Lower lobe of right lung (tissue), 2 donors: ENCODE measurements at regions not wholly inside any gene's neighbourhood (a gene's known extent, or its start where the extent isn't known, plus 50 kb on each side); places are given as distances from the start of the nearest gene placed in this dataset.

ENCODE experiments used
- ATAC-seq, 2 donors: fragments of 200-7000 bp; cut with Tn5 transposase; one replicate each; pipeline ENCODE4 v1.9.1; 2020 to 2022; ENCODE audit warnings: mild to moderate bottlenecking in 2 of 2, moderate library complexity in 2 of 2
- DNase-seq: peaks from one replicate; pipeline ENCODE4 v3.0.0-alpha.2; 2020
- H3K27ac ChIP-seq: fragments of 200-600 bp; one replicate; pipeline ENCODE4 v1.8.0; 2022
- H3K27me3 ChIP-seq: fragments of 200-600 bp; one replicate; pipeline ENCODE4 v1.8.0; 2022; ENCODE audit warnings: low read depth
- H3K36me3 ChIP-seq: fragments of 200-600 bp; one replicate; pipeline ENCODE4 v1.8.0; 2022; ENCODE audit warnings: mild to moderate bottlenecking
- H3K4me1 ChIP-seq: fragments of 200-600 bp; one replicate; pipeline ENCODE4 v1.8.0; 2022
- H3K4me3 ChIP-seq: fragments of 200-600 bp; one replicate; pipeline ENCODE4 v1.8.0; 2022; ENCODE audit warnings: mild to moderate bottlenecking
- H3K9me3 ChIP-seq: fragments of 200-600 bp; one replicate; pipeline ENCODE4 v1.8.0; 2022
- intact Hi-C: fragments of 100-400 bp; cut with DNase I; formaldehyde crosslinking; loops from one replicate; pipeline ENCODE4 v1.11.0; 2022
- TF ChIP-seq, protein P1 (sequence below): fragments of 200-600 bp; IDR thresholded peaks from one replicate; pipeline ENCODE4 v1.8.0; 2022; ENCODE audit warnings: antibody characterized with exemption, mild to moderate bottlenecking
- donor health status: DM: no; HTN: yes; CAD: no; lungs with severe emphysema.

DNA sequence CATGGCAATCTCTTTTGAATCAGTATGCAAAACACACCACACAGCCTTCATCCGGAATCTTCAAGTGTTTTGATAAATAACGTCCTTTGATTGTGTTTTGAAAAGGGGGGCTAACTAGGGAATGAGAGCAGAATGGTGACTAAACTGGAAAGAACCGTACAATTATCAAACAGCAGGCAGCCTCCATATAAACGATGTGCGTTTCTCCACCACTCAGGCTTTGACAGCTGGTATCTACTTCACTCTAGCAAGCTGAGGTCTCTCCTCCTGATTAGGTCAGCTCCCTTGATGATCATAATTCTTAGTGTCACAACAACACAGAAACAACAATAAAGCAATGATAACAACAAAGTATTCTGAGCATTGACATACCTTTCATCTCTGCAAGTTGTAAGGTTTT is 465.9 kb downstream of the TUSC1 start:
- intact Hi-C loops, result no loop called here
- Histone ChIP-seq H3K4me3 (no peak overlapping the region), H3K4me1 (no peaks in the 10 kb centered on the region), H3K27me3 (no peaks in the 10 kb centered on the region), H3K27ac (no peak overlapping the region), H3K9me3 (no peaks in the 10 kb centered on the region), H3K36me3 (no peaks in the 10 kb centered on the region)
- DNase-seq (no peak), ATAC-seq (no peak)
- TF ChIP-seq, protein P1, sequence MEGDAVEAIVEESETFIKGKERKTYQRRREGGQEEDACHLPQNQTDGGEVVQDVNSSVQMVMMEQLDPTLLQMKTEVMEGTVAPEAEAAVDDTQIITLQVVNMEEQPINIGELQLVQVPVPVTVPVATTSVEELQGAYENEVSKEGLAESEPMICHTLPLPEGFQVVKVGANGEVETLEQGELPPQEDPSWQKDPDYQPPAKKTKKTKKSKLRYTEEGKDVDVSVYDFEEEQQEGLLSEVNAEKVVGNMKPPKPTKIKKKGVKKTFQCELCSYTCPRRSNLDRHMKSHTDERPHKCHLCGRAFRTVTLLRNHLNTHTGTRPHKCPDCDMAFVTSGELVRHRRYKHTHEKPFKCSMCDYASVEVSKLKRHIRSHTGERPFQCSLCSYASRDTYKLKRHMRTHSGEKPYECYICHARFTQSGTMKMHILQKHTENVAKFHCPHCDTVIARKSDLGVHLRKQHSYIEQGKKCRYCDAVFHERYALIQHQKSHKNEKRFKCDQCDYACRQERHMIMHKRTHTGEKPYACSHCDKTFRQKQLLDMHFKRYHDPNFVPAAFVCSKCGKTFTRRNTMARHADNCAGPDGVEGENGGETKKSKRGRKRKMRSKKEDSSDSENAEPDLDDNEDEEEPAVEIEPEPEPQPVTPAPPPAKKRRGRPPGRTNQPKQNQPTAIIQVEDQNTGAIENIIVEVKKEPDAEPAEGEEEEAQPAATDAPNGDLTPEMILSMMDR, result no peak

DNA sequence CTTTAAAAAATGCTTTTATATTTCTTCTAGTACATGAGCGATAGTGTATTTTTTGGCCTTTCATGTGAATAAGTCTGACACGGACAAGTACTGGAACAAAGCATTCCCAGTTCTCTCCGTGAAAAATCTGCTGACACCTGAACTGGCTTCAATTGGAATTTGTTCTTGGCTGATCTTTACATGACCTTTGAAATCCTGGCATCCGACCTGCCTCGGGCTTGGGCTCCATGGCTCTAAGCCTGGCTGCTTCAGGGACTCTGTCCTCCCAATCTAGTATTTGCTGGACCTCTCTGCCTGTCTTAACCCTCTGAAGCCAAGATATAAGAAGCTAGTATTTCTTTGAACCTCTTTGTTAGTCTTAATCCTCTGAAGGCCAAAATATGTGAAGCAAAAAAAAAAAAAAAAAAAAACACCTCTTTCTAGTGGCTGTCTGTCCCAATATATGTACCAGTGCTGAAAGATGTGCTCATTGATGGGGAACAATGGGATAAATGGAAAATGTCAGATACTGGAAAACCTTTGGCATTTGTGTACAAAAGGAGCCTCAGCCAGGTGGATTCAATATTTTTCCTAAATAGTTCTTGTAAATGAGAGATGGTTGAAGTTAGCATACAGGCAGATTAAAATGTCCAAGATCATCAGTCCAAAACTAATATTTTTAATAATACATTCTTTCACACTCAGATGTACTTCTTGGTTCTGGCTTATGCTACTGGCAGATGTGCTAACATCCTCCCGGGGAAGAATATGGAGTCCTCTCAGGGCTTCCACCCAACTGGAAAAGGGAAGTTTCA is 470.6 kb downstream of the TUSC1 start:
- no peak for DNase-seq
- no peaks in the 10 kb centered on the region for H3K36me3 ChIP-seq
- TF ChIP-seq, protein P1, result no peak
- H3K27me3 ChIP-seq, result no peaks in the 10 kb centered on the region
- H3K4me1 ChIP-seq, result no peaks in the 10 kb centered on the region
- H3K9me3 ChIP-seq, result no peaks in the 10 kb centered on the region
- no peak for ATAC-seq
- intact Hi-C loops, result no loop called here
- H3K4me3 ChIP-seq, result no peak overlapping the region
- no peak overlapping the region for H3K27ac ChIP-seq

DNA sequence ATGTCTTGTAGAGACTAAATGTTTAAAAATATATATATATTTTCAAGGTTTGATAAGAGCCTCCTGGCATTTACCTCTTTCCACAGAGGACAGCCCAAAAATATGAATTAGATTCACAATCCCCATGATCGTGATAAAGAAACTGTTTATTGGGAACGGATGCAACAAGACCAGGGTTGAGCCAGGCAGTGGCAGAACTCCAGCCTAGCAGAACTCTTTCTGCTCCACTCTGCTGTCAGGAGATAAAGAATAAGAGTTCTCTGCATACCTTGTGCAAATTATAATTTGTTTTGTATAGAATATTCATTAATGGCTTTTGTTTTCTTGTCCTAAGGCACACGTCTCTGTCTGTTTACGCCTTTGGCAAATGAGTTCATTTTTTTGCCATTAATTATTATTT is 472.2 kb downstream of the TUSC1 start:
- H3K4me1 ChIP-seq, result no peaks in the 10 kb centered on the region
- no peak overlapping the region for H3K4me3 ChIP-seq
- H3K27me3 ChIP-seq, result no peaks in the 10 kb centered on the region
- intact Hi-C loops, result no loop called here
- H3K36me3 ChIP-seq, result no peaks in the 10 kb centered on the region
- no peak overlapping the region for H3K27ac ChIP-seq
- DNase-seq (no peak), ATAC-seq (no peak)
- no peaks in the 10 kb centered on the region for H3K9me3 ChIP-seq
- TF ChIP-seq, protein P1, result no peak

DNA sequence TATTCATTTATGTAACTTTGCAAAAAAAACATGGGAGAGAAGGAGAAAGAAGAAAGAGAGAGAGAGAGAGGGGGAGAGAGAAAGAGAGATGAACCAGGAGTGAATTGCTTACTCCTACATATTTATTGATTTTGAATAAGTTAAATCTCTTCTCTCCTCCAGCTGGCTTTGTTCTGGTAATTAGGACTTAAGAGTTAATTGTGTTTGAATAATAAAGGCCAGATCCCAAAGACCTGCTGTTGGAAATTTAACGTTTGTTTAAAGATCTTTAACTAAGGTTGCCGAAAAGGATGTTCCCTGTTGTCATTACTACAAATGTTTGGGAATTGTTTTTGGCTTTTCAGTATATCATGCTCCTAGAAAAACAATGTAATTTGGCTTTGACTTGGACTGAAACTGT is 473.0 kb downstream of the TUSC1 start:
- intact Hi-C loops, result no loop called here
- H3K27ac ChIP-seq, result no peak overlapping the region
- H3K36me3 ChIP-seq, result no peaks in the 10 kb centered on the region
- H3K4me3 ChIP-seq, result no peak overlapping the region
- no peaks in the 10 kb centered on the region for H3K9me3 ChIP-seq
- TF ChIP-seq, protein P1, result no peak
- H3K4me1 ChIP-seq, result no peaks in the 10 kb centered on the region
- no peaks in the 10 kb centered on the region for H3K27me3 ChIP-seq
- DNase-seq (no peak), ATAC-seq (no peak)

DNA sequence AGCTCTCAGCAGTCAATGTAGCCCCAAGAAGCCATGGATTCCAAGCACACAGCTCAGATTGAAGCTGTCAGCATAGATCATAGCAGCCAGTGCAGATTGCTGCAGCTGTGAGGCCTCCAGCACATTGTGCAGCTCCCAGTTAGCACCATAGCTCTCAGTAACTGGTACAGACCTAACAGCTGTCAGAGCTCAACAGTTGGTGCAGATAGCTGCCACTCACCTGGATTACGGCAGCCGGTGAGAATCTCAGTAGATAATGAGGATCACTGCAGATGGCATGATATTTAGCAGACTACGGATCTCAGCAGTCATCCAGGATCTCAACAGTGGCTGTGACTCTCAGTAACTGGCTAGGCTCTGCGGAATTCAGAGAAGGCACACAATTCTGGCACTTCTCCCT is 500.4 kb downstream of the TUSC1 start:
- H3K4me1 ChIP-seq, result no peaks in the 10 kb centered on the region
- H3K27me3 ChIP-seq, result no peaks in the 10 kb centered on the region
- DNase-seq (no peak), ATAC-seq (no peak)
- no peaks in the 10 kb centered on the region for H3K36me3 ChIP-seq
- H3K4me3 ChIP-seq, result no peak overlapping the region
- TF ChIP-seq, protein P1, result no peak
- H3K9me3 ChIP-seq, result peaks cover 9% of the 10 kb centered on the region
- H3K27ac ChIP-seq, result no peak overlapping the region
- intact Hi-C loops, result no loop called here
